GM18508 (cell line): ENCODE measurements at regions not wholly inside any gene's neighbourhood (a gene's known extent, or its start where the extent isn't known, plus 50 kb on each side); places are given as distances from the start of the nearest gene placed in this dataset.
"Not testable (repeated sequence)": the region's sequence is repeated elsewhere in the genome, so short reads cannot be mapped to it uniquely, and the experiment has no call there.

Experiments
- ATAC-seq: cut with Tn5 transposase; IDR thresholded peaks from one replicate; pipeline ENCODE4 v1.9.1; 2021; ENCODE audit warnings: moderate number of reproducible peaks; ENCODE audit not compliant: insufficient read depth, unreplicated experiment

- ATAC-seq = no peak
Observed at GRCh38 chr4:72945719-72946336, 123.7 kb downstream of the COX18 start.

- ATAC-seq = no peak
Observed at GRCh38 chr4:72942565-72942964, 127.0 kb downstream of the COX18 start.

GRCh38 chr4:72938516-72938915 is 131.0 kb downstream of the COX18 start:
- ATAC-seq = no peak

GRCh38 chr4:72935462-72935861 is 134.1 kb downstream of the COX18 start:
- ATAC-seq = no peak

GRCh38 chr4:72933029-72933428 is 136.5 kb downstream of the COX18 start:
- no peak for ATAC-seq

GRCh38 chr4:72931346-72931745 is 138.2 kb downstream of the COX18 start:
- ATAC-seq = no peak

- not testable (repeated sequence) for ATAC-seq
Observed at GRCh38 chr4:72929596-72930274, 139.8 kb downstream of the COX18 start.

GRCh38 chr4:72924814-72925213 is 144.7 kb downstream of the COX18 start:
- ATAC-seq = no peak

GRCh38 chr4:72919937-72920336 is 149.6 kb downstream of the COX18 start:
- ATAC-seq = no peak

GRCh38 chr4:72919464-72919863 is 150.1 kb downstream of the COX18 start:
- no peak for ATAC-seq

GRCh38 chr4:72918362-72918761 is 151.2 kb downstream of the COX18 start:
- no peak for ATAC-seq

GRCh38 chr4:72911316-72911715 is 158.2 kb downstream of the COX18 start:
- no peak for ATAC-seq

GRCh38 chr4:72909461-72909860 is 160.1 kb downstream of the COX18 start:
- ATAC-seq = no peak

- ATAC-seq = no peak
Observed at GRCh38 chr4:72902354-72902753, 167.2 kb downstream of the COX18 start.

- no peak for ATAC-seq
Observed at GRCh38 chr4:72901553-72901952, 168.0 kb downstream of the COX18 start.

- ATAC-seq = no peak
Observed at GRCh38 chr4:72900952-72901351, 168.6 kb downstream of the COX18 start.

GRCh38 chr4:72899621-72900020 is 169.9 kb downstream of the COX18 start:
- ATAC-seq = no peak

GRCh38 chr4:72899214-72899613 is 170.3 kb downstream of the COX18 start:
- ATAC-seq = no peak

- ATAC-seq = no peak
Observed at GRCh38 chr4:72896515-72896914, 173.0 kb downstream of the COX18 start.

GRCh38 chr4:72895408-72895807 is 174.1 kb downstream of the COX18 start:
- no peak for ATAC-seq

GRCh38 chr4:72893354-72894066 is 176.0 kb downstream of the COX18 start:
- ATAC-seq = no peak

- ATAC-seq = no peak
Observed at GRCh38 chr4:72888331-72888730, 181.2 kb downstream of the COX18 start.
